Panc1 (cell line): ENCODE measurements at regions not wholly inside any gene's neighbourhood (a gene's known extent, or its start where the extent isn't known, plus 50 kb on each side); places are given as distances from the start of the nearest gene placed in this dataset.

Experiments used
- ATAC-seq: fragments of 200-7000 bp; cut with Tn5 transposase; 2 replicates; pipeline ENCODE4 v1.9.1; 2020; ENCODE audit warnings: mild to moderate bottlenecking, moderate library complexity
- BruUV-seq: library from RNA; stranded (reverse); fragments of 400-500 nt; replicated peaks from 2 replicates; lab custom pipeline; 2021; lab: Mats Ljungman, UMichigan
- CTCF ChIA-PET: fragments of 300-600 bp; sonication (Branson Sonifier 250); formaldehyde crosslinking; loops from one replicate; lab custom pipeline; 2022; ENCODE audit warnings: antibody characterized with exemption; lab: Charles Lee
- POLR2A ChIA-PET: fragments of 300-600 bp; sonication (Branson Sonifier 250); formaldehyde crosslinking; loops from one replicate; lab custom pipeline; 2022; ENCODE audit warnings: antibody characterized with exemption; lab: Charles Lee
- DNase-seq: peaks from one replicate; pipeline ENCODE4 v3.0.0-alpha.2; 2010; ENCODE audit warnings: low read depth, low spot score
- H3K27ac ChIP-seq: 2 replicates; pipeline ENCODE4 v1.5.1; 2011; ENCODE audit warnings: mild to moderate bottlenecking, low read length, inconsistent platforms
- H3K27me3 ChIP-seq: fragments of 200-500 bp; sonication (Bioruptor generic); 2 replicates; pipeline ENCODE4 v1.6.0; 2014; ENCODE audit warnings: low read length, inconsistent platforms; ENCODE audit not compliant: control insufficient read depth, insufficient read depth
- H3K36me3 ChIP-seq: fragments of 200-500 bp; sonication (Bioruptor generic); 2 replicates; pipeline ENCODE4 v1.5.1; 2014; ENCODE audit warnings: inconsistent platforms, mild to moderate bottlenecking, low read length, moderate library complexity; ENCODE audit not compliant: control insufficient read depth, insufficient read depth
- H3K4me1 ChIP-seq: 2 replicates; pipeline ENCODE4 v1.5.1; 2011; ENCODE audit warnings: inconsistent platforms, mild to moderate bottlenecking, low read length, moderate library complexity; ENCODE audit not compliant: control insufficient read depth, insufficient read depth
- H3K4me3 ChIP-seq, 2 experiments: 2 replicates each; pipeline ENCODE4 v1.5.1; 2011 to 2012; ENCODE audit warnings: low read depth in 2 of 2, low read length in 2 of 2, mild to moderate bottlenecking in 2 of 2, inconsistent platforms in 1 of 2, moderate library complexity in 1 of 2
- H3K9me3 ChIP-seq: fragments of 200-500 bp; sonication (Bioruptor generic); 2 replicates; pipeline ENCODE4 v1.5.1; 2014; ENCODE audit warnings: low read depth, mild to moderate bottlenecking, inconsistent platforms, low read length, moderate library complexity; ENCODE audit not compliant: control insufficient read depth, insufficient read depth
- POLR2AphosphoS5 ChIP-seq: IDR thresholded peaks from 2 replicates; pipeline ENCODE4 v1.6.1; 2012; ENCODE audit warnings: mild to moderate bottlenecking, low read depth, low read length, moderate library complexity
- REST ChIP-seq, 2 experiments: IDR thresholded peaks; 2 replicates each; pipeline ENCODE4 v1.6.1; 2011 to 2012; ENCODE audit warnings: low read depth in 2 of 2, control low read depth in 1 of 2, low read length in 1 of 2, mild to moderate bottlenecking in 1 of 2, moderate library complexity in 1 of 2; ENCODE audit not compliant: insufficient read depth in 1 of 2
- SIN3A ChIP-seq: IDR thresholded peaks from 2 replicates; pipeline ENCODE4 v1.6.1; 2012; ENCODE audit warnings: low read depth, mild to moderate bottlenecking, low read length, moderate library complexity, borderline replicate concordance; ENCODE audit not compliant: insufficient read depth
- TCF7L2 ChIP-seq: IDR thresholded peaks from 2 replicates; pipeline ENCODE4 v1.6.1; 2011; ENCODE audit warnings: mild to moderate bottlenecking, low read depth, low read length, inconsistent platforms
- in situ Hi-C: cut with HindIII; loops from 2 replicates; pipeline ENCODE4 v1.10.0; 2016; ENCODE audit warnings: low sequenced_read_pairs, low pct_unique_long_range_greater_than_20kb
- intact Hi-C: fragments of 100-400 bp; cut with micrococcal nuclease; formaldehyde crosslinking; loops from one replicate; pipeline ENCODE4 v1.10.0; 2022; ENCODE audit not compliant: unreplicated experiment
- TF ChIP-seq, protein P1 (sequence below): fragments of 450-650 bp; IDR thresholded peaks from 2 replicates; pipeline ENCODE4 v1.5.1; 2017; ENCODE audit warnings: mild to moderate bottlenecking

- DNase-seq (no peak), ATAC-seq (no peak)
- ChIA-PET POLR2A (no interaction called here), CTCF (no interaction called here)
- Histone ChIP-seq H3K36me3 (no peaks in the 10 kb centered on the region), H3K4me1 (no peaks in the 10 kb centered on the region), H3K27ac (no peak overlapping the region), H3K27me3 (no peaks in the 10 kb centered on the region), H3K9me3 (no peaks in the 10 kb centered on the region), H3K4me3 (no peak overlapping the region)
- intact Hi-C loops, result no loop called here
- in situ Hi-C loops, result no loop called here
- TF ChIP-seq, protein P1, sequence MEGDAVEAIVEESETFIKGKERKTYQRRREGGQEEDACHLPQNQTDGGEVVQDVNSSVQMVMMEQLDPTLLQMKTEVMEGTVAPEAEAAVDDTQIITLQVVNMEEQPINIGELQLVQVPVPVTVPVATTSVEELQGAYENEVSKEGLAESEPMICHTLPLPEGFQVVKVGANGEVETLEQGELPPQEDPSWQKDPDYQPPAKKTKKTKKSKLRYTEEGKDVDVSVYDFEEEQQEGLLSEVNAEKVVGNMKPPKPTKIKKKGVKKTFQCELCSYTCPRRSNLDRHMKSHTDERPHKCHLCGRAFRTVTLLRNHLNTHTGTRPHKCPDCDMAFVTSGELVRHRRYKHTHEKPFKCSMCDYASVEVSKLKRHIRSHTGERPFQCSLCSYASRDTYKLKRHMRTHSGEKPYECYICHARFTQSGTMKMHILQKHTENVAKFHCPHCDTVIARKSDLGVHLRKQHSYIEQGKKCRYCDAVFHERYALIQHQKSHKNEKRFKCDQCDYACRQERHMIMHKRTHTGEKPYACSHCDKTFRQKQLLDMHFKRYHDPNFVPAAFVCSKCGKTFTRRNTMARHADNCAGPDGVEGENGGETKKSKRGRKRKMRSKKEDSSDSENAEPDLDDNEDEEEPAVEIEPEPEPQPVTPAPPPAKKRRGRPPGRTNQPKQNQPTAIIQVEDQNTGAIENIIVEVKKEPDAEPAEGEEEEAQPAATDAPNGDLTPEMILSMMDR, result no peak
- no peak for TF ChIP-seq SIN3A
- TF ChIP-seq POLR2AphosphoS5, result no peak
- TF ChIP-seq REST (IDR thresholded peaks at IDR 0.05; ENCODE audit: insufficient read depth in 1 of 2, low read depth in 2 of 2, low read length in 1 of 2), result no peak
- no peak for TF ChIP-seq TCF7L2
- no TSS peak for BruUV-seq
These were observed 324.0 kb downstream of the ELAVL2 start for GRCh38 chr9:23502004-23502403.

- BruUV-seq, result no TSS peak
- no peak for ATAC-seq
- Histone ChIP-seq H3K36me3 (no peaks in the 10 kb centered on the region), H3K4me1 (no peaks in the 10 kb centered on the region), H3K27me3 (no peaks in the 10 kb centered on the region), H3K4me3 (no peak overlapping the region), H3K9me3 (no peaks in the 10 kb centered on the region), H3K27ac (no peak overlapping the region)
- ChIA-PET POLR2A (no interaction called here), CTCF (no interaction called here)
- intact Hi-C loops (no loop called here), in situ Hi-C loops (no loop called here)
- TF ChIP-seq REST (IDR thresholded peaks at IDR 0.05; ENCODE audit: insufficient read depth in 1 of 2, low read depth in 2 of 2, low read length in 1 of 2) (no peak), SIN3A (no peak), POLR2AphosphoS5 (no peak), TCF7L2 (no peak)
- TF ChIP-seq, protein P1, result no peak
- no peak for DNase-seq
These were observed 303.1 kb downstream of the ELAVL2 start for GRCh38 chr9:23522952-23523351.
